Liver (tissue), 3 donors: ENCODE measurements at regions not wholly inside any gene's neighbourhood (a gene's known extent, or its start where the extent isn't known, plus 50 kb on each side); places are given as distances from the start of the nearest gene placed in this dataset.

Experiments
- CTCF ChIP-seq: fragments of 150-350 bp; IDR thresholded peaks from 2 replicates; pipeline ENCODE4 v1.5.1; 2017; ENCODE audit warnings: improper control_type of control experiment, low read depth, low read length; ENCODE audit not compliant: missing input control
- GABPA ChIP-seq, 2 donors: IDR thresholded peaks in 1 of 2; conservative IDR thresholded peaks in 1 of 2; 2 replicates each; pipeline ENCODE4 v1.6.1; 2016; ENCODE audit warnings: antibody characterized with exemption in 2 of 2, mild to moderate bottlenecking in 1 of 2, moderate library complexity in 1 of 2
- HNF4G ChIP-seq: IDR thresholded peaks from 2 replicates; pipeline ENCODE4 v1.6.1; 2016; ENCODE audit warnings: antibody characterized with exemption
- JUND ChIP-seq, 2 donors: IDR thresholded peaks; 2 replicates each; pipeline ENCODE4 v1.6.1; 2016; ENCODE audit warnings: antibody characterized with exemption in 2 of 2
- MAX ChIP-seq: IDR thresholded peaks from 2 replicates; pipeline ENCODE4 v1.6.1; 2016; ENCODE audit warnings: antibody characterized with exemption
- RAD21 ChIP-seq, 2 donors: IDR thresholded peaks; 2 replicates each; pipeline ENCODE4 v1.6.1; 2016; ENCODE audit warnings: antibody characterized with exemption in 2 of 2, mild to moderate bottlenecking in 2 of 2
- REST ChIP-seq: IDR thresholded peaks from 2 replicates; pipeline ENCODE4 v1.6.1; 2016; ENCODE audit warnings: antibody characterized with exemption, mild to moderate bottlenecking
- TAF1 ChIP-seq: conservative IDR thresholded peaks from 2 replicates; pipeline ENCODE4 v1.6.1; 2016; ENCODE audit warnings: antibody characterized with exemption, mild to moderate bottlenecking
- ZBTB33 ChIP-seq: IDR thresholded peaks from 2 replicates; pipeline ENCODE4 v1.6.1; 2016; ENCODE audit warnings: antibody characterized with exemption
- donor health status: healthy.
- donor health status: healthy.

- TF ChIP-seq CTCF (no peak), MAX (no peak), RAD21 (IDR thresholded peaks at IDR 0.05) (no peak), TAF1 (no peak), REST (no peak), ZBTB33 (no peak), JUND (IDR thresholded peaks at IDR 0.05) (no peak), GABPA (IDR thresholded peaks at IDR 0.05 in 1 of 2, conservative IDR thresholded peaks at IDR 0.05 in 1 of 2) (no peak), HNF4G (no peak)
Measured at GRCh38 chr3:3433711-3434110, 254.2 kb upstream of the CRBN start.
